SIG-M5 (cell line): ENCODE measurements at regions not wholly inside any gene's neighbourhood (a gene's known extent, or its start where the extent isn't known, plus 50 kb on each side); places are given as distances from the start of the nearest gene placed in this dataset.

ENCODE experiments used
- DNase-seq: peaks from one replicate; lab custom pipeline; 2025; lab: John Stamatoyannopoulos, UW

GRCh38 chr2:8204711-8205110 is 477.1 kb upstream of the ID2 start:
- DNase-seq = no peak

GRCh38 chr2:8209494-8209893 is 472.4 kb upstream of the ID2 start:
- DNase-seq = no peak

DNA sequence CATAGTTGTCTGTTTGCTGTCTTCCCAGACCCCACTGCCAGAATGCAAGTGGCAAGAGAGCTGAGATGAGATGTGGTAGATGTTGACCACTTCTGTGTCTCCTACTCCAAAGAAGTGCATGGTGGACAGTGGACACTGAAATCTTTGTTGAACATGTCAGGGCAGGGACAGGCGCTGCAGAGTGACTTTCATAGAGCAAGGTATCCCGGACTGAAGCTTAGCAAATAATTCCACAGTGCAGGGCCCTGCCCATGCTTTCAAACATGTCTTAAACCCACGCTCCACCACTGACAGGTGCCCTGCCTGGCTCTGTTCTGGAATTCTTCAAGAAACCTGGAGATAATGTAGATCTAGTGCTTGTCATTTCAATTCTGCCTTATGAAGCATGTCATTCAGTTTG is 470.5 kb upstream of the ID2 start:
- no peak for DNase-seq

- DNase-seq = no peak
These were observed 469.6 kb upstream of the ID2 start for GRCh38 chr2:8212239-8212638.

GRCh38 chr2:8214036-8214615 is 467.7 kb upstream of the ID2 start:
- DNase-seq = no peak

DNA sequence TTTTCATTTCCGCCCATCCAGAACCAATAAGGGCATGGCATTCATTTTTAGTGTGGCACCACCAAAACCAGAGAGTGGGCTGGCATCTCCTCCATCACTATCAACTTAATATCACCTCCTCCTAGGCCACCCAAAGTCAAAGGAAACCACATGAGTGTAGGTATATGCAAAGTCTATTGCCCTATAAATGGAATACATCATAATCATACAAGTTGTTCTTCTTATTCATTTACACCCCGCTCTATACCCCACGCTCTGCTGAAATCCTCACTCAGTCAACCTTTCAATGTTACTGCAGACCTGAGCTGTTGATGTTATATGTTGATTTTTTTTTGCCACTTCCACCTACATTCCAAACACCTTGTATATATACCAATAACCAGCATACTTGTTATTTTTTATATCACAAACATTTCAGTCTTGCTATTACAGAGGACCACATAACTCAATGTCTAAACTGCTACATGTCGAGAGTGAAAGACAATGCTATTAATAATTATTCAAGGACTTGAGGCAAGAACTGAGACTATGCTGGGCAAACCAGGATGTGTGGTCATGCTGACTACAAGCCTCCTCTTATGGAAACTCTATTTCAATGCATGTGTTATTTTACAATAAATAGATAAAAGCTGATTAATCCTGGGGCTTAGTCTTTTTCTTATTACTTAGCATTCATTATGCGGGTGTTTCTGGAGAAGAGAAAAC is 466.5 kb upstream of the ID2 start:
- DNase-seq = no peak

DNA sequence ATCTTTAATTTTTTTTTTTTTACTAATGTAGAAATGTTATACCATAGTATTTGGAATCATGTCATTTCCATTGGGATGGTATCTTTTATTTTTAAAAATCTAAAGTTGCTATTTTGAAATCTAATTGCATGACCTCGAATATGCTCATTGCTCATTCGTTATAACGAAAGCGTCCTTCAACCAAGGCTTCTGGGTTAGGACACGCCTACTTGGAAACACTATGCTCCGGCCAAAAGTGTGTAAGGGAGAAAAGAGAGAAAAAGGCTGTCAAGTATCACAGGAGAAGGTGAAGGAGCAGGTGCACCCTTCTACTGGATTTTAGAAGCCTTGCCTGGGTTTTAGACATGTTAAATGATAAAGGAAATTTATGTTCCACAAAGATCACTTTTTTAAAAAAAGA is 465.9 kb upstream of the ID2 start:
- no peak for DNase-seq

- DNase-seq = no peak
These were observed 465.5 kb upstream of the ID2 start for GRCh38 chr2:8216397-8216796.

- no peak for DNase-seq
These were observed 464.3 kb upstream of the ID2 start for GRCh38 chr2:8217468-8218030.

- no peak for DNase-seq
These were observed 462.8 kb upstream of the ID2 start for GRCh38 chr2:8219096-8219495.

GRCh38 chr2:8219631-8220355 is 462.1 kb upstream of the ID2 start:
- DNase-seq = no peak

GRCh38 chr2:8222979-8223694 is 458.7 kb upstream of the ID2 start:
- DNase-seq = no peak

GRCh38 chr2:8223695-8224346 is 458.0 kb upstream of the ID2 start:
- DNase-seq = no peak

- DNase-seq = no peak
These were observed 457.3 kb upstream of the ID2 start for GRCh38 chr2:8224347-8225190.

DNA sequence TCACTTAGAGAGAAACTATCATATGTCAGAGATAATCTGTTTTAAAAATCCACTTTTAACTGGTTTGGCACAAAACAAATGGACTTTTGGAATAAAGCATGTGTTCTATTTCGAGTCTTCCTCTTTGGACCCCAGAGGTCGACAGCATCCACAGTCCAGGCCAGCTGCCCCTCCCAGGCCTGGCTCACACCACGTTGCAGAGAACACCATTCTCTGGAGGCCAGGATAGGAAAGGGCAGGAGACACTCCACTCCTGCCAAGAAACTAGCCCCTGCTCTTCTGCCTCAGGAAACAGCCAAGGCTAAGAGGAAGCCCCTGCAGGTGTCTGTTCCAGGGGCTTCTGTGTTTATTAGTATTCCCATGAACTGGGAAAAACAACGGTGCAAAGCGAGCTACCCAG is 456.6 kb upstream of the ID2 start:
- DNase-seq = no peak

- DNase-seq = no peak
These were observed 456.1 kb upstream of the ID2 start for GRCh38 chr2:8225798-8226197.

DNA sequence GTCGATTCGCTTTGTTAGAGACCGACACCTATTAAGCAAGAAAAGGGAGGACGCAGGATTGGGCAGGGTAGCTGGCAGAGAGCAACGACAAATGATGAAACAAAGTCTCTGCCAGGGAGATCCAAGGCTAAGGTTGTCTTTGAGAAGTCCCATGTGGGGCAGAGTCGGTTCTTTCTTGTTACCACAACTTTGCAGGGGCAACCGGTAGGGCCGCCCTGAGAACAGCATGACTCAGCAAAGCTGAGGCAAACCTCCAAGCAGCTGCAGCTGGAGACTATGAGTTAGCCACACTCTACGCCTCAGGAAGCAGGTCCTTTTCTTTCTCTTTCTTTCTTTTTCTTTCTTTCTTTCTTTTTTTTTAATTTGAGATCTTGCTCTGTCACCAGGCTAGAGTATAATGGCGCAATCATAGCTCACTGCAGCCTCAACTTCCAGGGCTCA is 452.3 kb upstream of the ID2 start:
- peak; percentile 29 for DNase-seq

DNA sequence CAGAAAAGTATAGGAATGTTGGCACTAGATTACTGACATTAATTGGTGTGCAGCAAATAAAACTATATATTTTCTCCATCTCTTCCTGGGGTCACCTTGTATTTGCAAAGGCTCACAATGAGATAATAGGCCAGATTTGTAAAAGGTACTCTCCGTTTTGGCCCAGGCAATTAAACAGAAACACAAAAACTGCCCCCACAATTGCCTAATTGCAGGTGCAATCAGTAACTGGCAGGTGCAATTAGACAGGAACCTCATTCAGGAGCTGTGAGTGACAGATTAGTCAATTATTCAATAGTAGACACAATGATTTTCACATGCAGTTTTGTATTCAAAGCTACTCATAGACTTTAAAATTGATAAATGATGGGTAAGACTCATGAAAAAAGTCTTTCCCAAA is 451.4 kb upstream of the ID2 start:
- no peak for DNase-seq

DNA sequence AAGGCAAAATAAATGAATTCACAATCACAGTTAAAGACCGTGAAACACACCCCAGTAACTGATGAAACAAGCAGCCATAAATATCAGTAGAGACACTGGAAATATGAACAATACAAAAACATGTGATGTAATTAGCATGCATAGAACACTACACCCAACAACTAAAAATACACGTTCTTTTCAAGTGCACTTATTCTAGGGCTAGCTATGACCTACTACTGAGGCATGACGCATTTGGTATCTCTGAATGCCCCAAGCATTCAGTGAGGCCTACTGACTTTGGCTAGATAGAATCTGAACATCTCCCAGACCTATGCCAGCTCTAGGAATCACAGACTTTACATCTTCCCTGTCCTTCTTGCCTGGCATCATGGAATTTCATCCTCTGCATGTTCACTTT is 450.0 kb upstream of the ID2 start:
- no peak for DNase-seq

- no peak for DNase-seq
These were observed 449.0 kb upstream of the ID2 start for GRCh38 chr2:8232871-8233270.

DNA sequence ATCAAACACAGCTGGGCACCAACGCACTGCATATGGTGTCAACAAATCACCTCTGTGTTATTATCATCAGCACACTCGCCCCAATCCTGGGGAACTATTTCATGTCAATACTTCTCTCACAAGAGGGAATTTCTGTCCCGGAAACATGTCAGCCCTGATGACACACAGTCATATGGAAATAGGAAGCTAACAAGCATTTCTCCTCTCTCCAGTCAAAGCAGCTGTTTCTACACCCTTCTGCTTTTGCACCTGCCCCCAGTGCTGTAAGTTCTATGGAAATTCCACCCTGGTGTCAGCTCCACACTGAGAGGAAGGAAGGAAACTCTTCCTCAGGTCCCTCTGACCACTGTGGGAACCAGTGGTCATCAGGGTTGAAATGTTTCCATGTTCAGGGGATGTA is 447.6 kb upstream of the ID2 start:
- DNase-seq = no peak
